ENCODE measurements at regions not wholly inside any gene's neighbourhood (a gene's known extent, or its start where the extent isn't known, plus 50 kb on each side); places are given as distances from the start of the nearest gene placed in this dataset.
A peak's percentile ranks its signal among the peaks of the same experiment; 100 is the strongest.

DNA sequence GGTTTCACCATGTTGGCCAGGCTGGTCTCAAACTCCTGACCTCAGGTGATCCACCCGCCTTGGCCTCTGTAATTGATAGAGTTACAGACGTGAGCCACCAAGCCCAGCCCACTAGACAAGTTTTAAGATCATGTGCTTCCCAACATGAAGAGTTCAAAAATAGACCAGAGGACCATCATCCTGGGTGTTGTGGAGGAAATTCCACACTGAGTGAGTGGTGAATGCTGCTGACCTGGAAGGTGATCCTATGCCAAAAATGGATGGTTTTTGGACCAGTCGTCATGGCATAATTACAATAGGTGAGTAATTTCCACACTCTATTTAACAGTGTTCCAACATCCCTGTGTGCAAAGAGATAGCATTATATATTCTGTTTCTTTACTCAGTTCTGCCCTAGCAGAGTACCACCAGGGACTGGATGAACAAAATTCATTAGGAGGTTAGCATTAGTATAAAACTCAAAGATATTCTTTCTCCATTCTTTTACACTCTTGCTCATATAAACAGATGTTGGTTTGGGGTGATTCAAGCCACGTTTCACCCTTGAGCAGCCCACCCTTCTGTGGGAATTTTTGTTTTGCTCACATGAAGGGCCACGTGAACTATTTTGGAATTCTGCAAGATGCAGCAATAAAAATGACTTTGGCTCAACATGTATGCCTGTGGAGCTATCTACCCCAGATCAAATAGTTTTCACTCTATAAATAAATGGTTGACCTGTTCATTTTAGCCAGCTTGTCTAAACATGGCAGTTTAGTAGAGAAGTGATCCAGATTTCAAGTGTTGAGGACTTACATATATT is 206.2 kb upstream of the TCF21 start:
- TF ChIP-seq, protein P1, sequence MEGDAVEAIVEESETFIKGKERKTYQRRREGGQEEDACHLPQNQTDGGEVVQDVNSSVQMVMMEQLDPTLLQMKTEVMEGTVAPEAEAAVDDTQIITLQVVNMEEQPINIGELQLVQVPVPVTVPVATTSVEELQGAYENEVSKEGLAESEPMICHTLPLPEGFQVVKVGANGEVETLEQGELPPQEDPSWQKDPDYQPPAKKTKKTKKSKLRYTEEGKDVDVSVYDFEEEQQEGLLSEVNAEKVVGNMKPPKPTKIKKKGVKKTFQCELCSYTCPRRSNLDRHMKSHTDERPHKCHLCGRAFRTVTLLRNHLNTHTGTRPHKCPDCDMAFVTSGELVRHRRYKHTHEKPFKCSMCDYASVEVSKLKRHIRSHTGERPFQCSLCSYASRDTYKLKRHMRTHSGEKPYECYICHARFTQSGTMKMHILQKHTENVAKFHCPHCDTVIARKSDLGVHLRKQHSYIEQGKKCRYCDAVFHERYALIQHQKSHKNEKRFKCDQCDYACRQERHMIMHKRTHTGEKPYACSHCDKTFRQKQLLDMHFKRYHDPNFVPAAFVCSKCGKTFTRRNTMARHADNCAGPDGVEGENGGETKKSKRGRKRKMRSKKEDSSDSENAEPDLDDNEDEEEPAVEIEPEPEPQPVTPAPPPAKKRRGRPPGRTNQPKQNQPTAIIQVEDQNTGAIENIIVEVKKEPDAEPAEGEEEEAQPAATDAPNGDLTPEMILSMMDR (conservative IDR thresholded peaks at IDR 0.05) = no peak
- Mint-ChIP-seq H3K9me3 (no peaks in the 10 kb centered on the region), H3K4me1 (no peaks in the 10 kb centered on the region), H3K27ac (peak overlapping the region; percentile 70), H3K27me3 (ENCODE audit: insufficient read depth) (no peaks in the 10 kb centered on the region), H3K36me3 (ENCODE audit: low read depth) (no peaks in the 10 kb centered on the region), H3K4me3 (no peak overlapping the region)
- DNase-seq = no peak
- no peak overlapping the region for H3K27ac ChIP-seq (ENCODE audit: low read depth, low read length)
- H3K9ac ChIP-seq (ENCODE audit: extremely low read depth, low read length, poor library complexity, severe bottlenecking) = no peak overlapping the region
- no peak overlapping the region for H3K4me3 ChIP-seq (ENCODE audit: low read length)
- H3K9me3 ChIP-seq (ENCODE audit: control insufficient read depth, low read length) = no peaks in the 10 kb centered on the region
- H3K27me3 ChIP-seq (ENCODE audit: control insufficient read depth, insufficient read depth, low read length, poor library complexity, severe bottlenecking) = no peaks in the 10 kb centered on the region
- H3K36me3 ChIP-seq (ENCODE audit: control insufficient read depth, insufficient read depth, low read length) = no peaks in the 10 kb centered on the region
- WGBS, 2 experiments (ENCODE audit: insufficient coverage in 1 of 2, insufficient read length in 1 of 2) = 90 to 94% methylated on average over 3 to 5 of the region's 5 CpGs
- H3K4me1 ChIP-seq (ENCODE audit: control insufficient read depth, insufficient read depth, low read length) = no peaks in the 10 kb centered on the region

DNA sequence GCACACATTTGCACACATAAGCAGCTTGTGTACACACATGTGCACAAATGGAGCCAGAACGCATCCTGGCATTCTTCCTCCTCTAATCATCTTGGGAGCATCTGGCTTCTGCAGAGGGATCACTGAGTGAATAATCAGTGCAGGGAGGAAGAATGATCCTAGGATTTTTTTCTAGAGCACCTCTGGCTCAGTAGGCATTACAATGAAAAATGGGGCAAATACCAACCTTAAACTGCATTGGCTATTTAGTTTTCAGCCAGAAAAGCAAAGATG is 205.7 kb upstream of the TCF21 start:
- 95% methylated on average over 1 of the region's 1 CpG; no CpG with 5 or more reads in 1 of the 2 experiments for WGBS, 2 experiments (ENCODE audit: insufficient coverage in 1 of 2, insufficient read length in 1 of 2)
- H3K4me1 Mint-ChIP-seq = no peaks in the 10 kb centered on the region
- Histone ChIP-seq H3K36me3 (ENCODE audit: control insufficient read depth, insufficient read depth, low read length) (no peaks in the 10 kb centered on the region), H3K27ac (ENCODE audit: low read depth, low read length) (no peak overlapping the region), H3K9ac (ENCODE audit: extremely low read depth, low read length, poor library complexity, severe bottlenecking) (no peak overlapping the region), H3K27me3 (ENCODE audit: control insufficient read depth, insufficient read depth, low read length, poor library complexity, severe bottlenecking) (no peaks in the 10 kb centered on the region), H3K9me3 (ENCODE audit: control insufficient read depth, low read length) (no peaks in the 10 kb centered on the region), H3K4me1 (ENCODE audit: control insufficient read depth, insufficient read depth, low read length) (no peaks in the 10 kb centered on the region), H3K4me3 (ENCODE audit: low read length) (no peak overlapping the region)
- H3K9me3 Mint-ChIP-seq = no peaks in the 10 kb centered on the region
- no peaks in the 10 kb centered on the region for H3K27me3 Mint-ChIP-seq (ENCODE audit: insufficient read depth)
- TF ChIP-seq, protein P1 (conservative IDR thresholded peaks at IDR 0.05) = no peak
- H3K36me3 Mint-ChIP-seq (ENCODE audit: low read depth) = no peaks in the 10 kb centered on the region
- H3K4me3 Mint-ChIP-seq = no peak overlapping the region
- no peak for DNase-seq
- H3K27ac Mint-ChIP-seq = no peak overlapping the region

DNA sequence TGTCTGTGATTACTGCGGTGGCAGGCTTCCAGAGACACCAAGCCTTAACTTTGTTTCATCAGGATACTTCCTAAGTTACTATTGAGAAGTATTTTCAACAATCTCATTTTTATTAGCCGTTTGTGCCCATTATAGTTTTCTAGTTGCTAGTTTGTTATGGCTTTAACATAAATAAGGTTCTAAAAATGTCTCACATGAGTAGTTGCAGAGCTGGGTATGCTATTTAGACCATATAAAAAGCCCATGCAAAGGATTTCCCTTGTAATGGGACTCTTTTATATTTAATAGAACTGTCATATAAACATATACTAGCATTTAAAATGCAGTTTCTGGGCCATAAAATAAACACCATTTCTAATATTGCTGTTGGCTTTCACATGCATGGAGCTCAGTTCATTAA is 205.3 kb upstream of the TCF21 start:
- no peaks in the 10 kb centered on the region for H3K4me1 ChIP-seq (ENCODE audit: control insufficient read depth, insufficient read depth, low read length)
- no peaks in the 10 kb centered on the region for H3K36me3 Mint-ChIP-seq (ENCODE audit: low read depth)
- H3K27ac Mint-ChIP-seq = no peak overlapping the region
- H3K4me1 Mint-ChIP-seq = no peaks in the 10 kb centered on the region
- H3K9me3 ChIP-seq (ENCODE audit: control insufficient read depth, low read length) = no peaks in the 10 kb centered on the region
- no peaks in the 10 kb centered on the region for H3K27me3 ChIP-seq (ENCODE audit: control insufficient read depth, insufficient read depth, low read length, poor library complexity, severe bottlenecking)
- no peak overlapping the region for H3K4me3 Mint-ChIP-seq
- no peak for DNase-seq
- H3K36me3 ChIP-seq (ENCODE audit: control insufficient read depth, insufficient read depth, low read length) = no peaks in the 10 kb centered on the region
- H3K9ac ChIP-seq (ENCODE audit: extremely low read depth, low read length, poor library complexity, severe bottlenecking) = no peak overlapping the region
- TF ChIP-seq, protein P1 (conservative IDR thresholded peaks at IDR 0.05) = no peak
- no peak overlapping the region for H3K4me3 ChIP-seq (ENCODE audit: low read length)
- no peak overlapping the region for H3K27ac ChIP-seq (ENCODE audit: low read depth, low read length)
- WGBS, 2 experiments (ENCODE audit: insufficient coverage in 1 of 2, insufficient read length in 1 of 2) = 92% methylated on average over 2 of the region's 2 CpGs; no CpG with 5 or more reads in 1 of the 2 experiments
- no peaks in the 10 kb centered on the region for H3K9me3 Mint-ChIP-seq
- no peaks in the 10 kb centered on the region for H3K27me3 Mint-ChIP-seq (ENCODE audit: insufficient read depth)

All from endodermal cell (in vitro differentiated cells).